Mucosa of descending colon (tissue), 3 donors: ENCODE measurements at regions not wholly inside any gene's neighbourhood (a gene's known extent, or its start where the extent isn't known, plus 50 kb on each side); places are given as distances from the start of the nearest gene placed in this dataset.

Source experiments
- ATAC-seq: fragments of 200-7000 bp; cut with Tn5 transposase; one replicate; pipeline ENCODE4 v1.9.1; 2020; ENCODE audit warnings: mild to moderate bottlenecking, moderate library complexity
- DNase-seq, 3 donors: peaks; one replicate each; pipeline ENCODE4 v3.0.0-alpha.2; 2020
- H3K36me3 ChIP-seq: fragments of 200-600 bp; one replicate; pipeline ENCODE4 v1.8.0; 2021; ENCODE audit warnings: low read depth, mild to moderate bottlenecking
- H3K4me1 ChIP-seq: fragments of 200-600 bp; one replicate; pipeline ENCODE4 v1.8.0; 2021; ENCODE audit warnings: low read depth, mild to moderate bottlenecking
- H3K4me3 ChIP-seq: fragments of 200-600 bp; one replicate; pipeline ENCODE4 v1.8.0; 2021; ENCODE audit warnings: mild to moderate bottlenecking
- H3K9me3 ChIP-seq: fragments of 200-600 bp; one replicate; pipeline ENCODE4 v1.8.0; 2021; ENCODE audit warnings: mild to moderate bottlenecking
- CTCF ChIP-seq: fragments of 200-600 bp; IDR thresholded peaks from one replicate; pipeline ENCODE4 v1.8.0; 2022; ENCODE audit warnings: antibody characterized with exemption, mild to moderate bottlenecking
- intact Hi-C, 2 donors: fragments of 100-400 bp; cut with DNase I in 1 of 2; cut with micrococcal nuclease in 1 of 2; formaldehyde crosslinking; loops; one replicate each; pipeline versions ENCODE4 v1.11.0 to v1.11.1; 2022; cut with DNase I, micrococcal nuclease
- donor health status: DM: no; HTN: no; CAD: no; lungs with moderate emphysema.
- donor health status: DM: no; HTN: no; CAD: no.
- donor health status: DM: no; HTN: yes; CAD: no.

- DNase-seq (no peak), ATAC-seq (no peak)
- no peaks in the 10 kb centered on the region for H3K36me3 ChIP-seq
- no peaks in the 10 kb centered on the region for H3K4me1 ChIP-seq
- H3K9me3 ChIP-seq, result no peaks in the 10 kb centered on the region
- H3K4me3 ChIP-seq, result no peak overlapping the region
- no peak for TF ChIP-seq CTCF
- intact Hi-C loops, result no loop called here
Measured at GRCh38 chr11:16440136-16440535, 83.8 kb upstream of the SOX6 start.

- Histone ChIP-seq H3K36me3 (no peaks in the 10 kb centered on the region), H3K4me3 (no peak overlapping the region), H3K4me1 (no peaks in the 10 kb centered on the region), H3K9me3 (peaks cover 5% of the 10 kb centered on the region)
- TF ChIP-seq CTCF, result no peak
- ATAC-seq, result no peak
- DNase-seq, result no peak
- intact Hi-C loops, result no loop called here
Measured at GRCh38 chr11:16434036-16434435, 77.7 kb upstream of the SOX6 start.

GRCh38 chr11:16430674-16431073 lies 74.3 kb upstream of the SOX6 start:
- DNase-seq, result no peak
- no peak for ATAC-seq
- intact Hi-C loops, result no loop called here
- no peak for TF ChIP-seq CTCF
- H3K4me3 ChIP-seq, result no peak overlapping the region
- peaks cover 5% of the 10 kb centered on the region for H3K9me3 ChIP-seq
- H3K4me1 ChIP-seq, result no peaks in the 10 kb centered on the region
- no peaks in the 10 kb centered on the region for H3K36me3 ChIP-seq

- TF ChIP-seq CTCF, result no peak
- Histone ChIP-seq H3K4me3 (no peak overlapping the region), H3K4me1 (no peaks in the 10 kb centered on the region), H3K9me3 (no peaks in the 10 kb centered on the region), H3K36me3 (no peaks in the 10 kb centered on the region)
- DNase-seq (no peak), ATAC-seq (no peak)
- intact Hi-C loops, result no loop called here
Measured at GRCh38 chr11:16421826-16422225, 65.5 kb upstream of the SOX6 start.

- no peak for DNase-seq
- Histone ChIP-seq H3K9me3 (no peaks in the 10 kb centered on the region), H3K36me3 (no peaks in the 10 kb centered on the region), H3K4me3 (no peak overlapping the region), H3K4me1 (no peaks in the 10 kb centered on the region)
- TF ChIP-seq CTCF, result no peak
- intact Hi-C loops, result no loop called here
- peak; percentile 60 for ATAC-seq
Measured at GRCh38 chr11:16418428-16419097, 62.2 kb upstream of the SOX6 start.
